ENCODE measurements at regions not wholly inside any gene's neighbourhood (a gene's known extent, or its start where the extent isn't known, plus 50 kb on each side); places are given as distances from the start of the nearest gene placed in this dataset.
"Not testable (repeated sequence)": the region's sequence is repeated elsewhere in the genome, so short reads cannot be mapped to it uniquely, and the experiment has no call there.

- Histone ChIP-seq H3K9ac (no peak overlapping the region), H3K79me2 (ENCODE audit: low read depth) (no peaks in the 10 kb centered on the region), H2AFZ (replicated peaks) (no peak overlapping the region), H3K4me1 (no peaks in the 10 kb centered on the region), H3K27me3 (no peaks in the 10 kb centered on the region), H3K27ac (no peak overlapping the region), H3K4me2 (no peak overlapping the region), H3F3A (ENCODE audit: low read depth) (no peaks in the 10 kb centered on the region), H4K20me1 (ENCODE audit: low read depth) (no peaks in the 10 kb centered on the region), H3K36me3 (no peaks in the 10 kb centered on the region), H3K9me3 (ENCODE audit: low read depth) (no peaks in the 10 kb centered on the region), H3K4me3 (no peak overlapping the region)
- no peak overlapping the region for H3K4me3 Mint-ChIP-seq
- no peaks in the 10 kb centered on the region for H3K4me1 Mint-ChIP-seq
- H3K27ac Mint-ChIP-seq, result no peak overlapping the region
- no peak for DNase-seq (ENCODE audit: low spot score)
- H3K27me3 Mint-ChIP-seq (ENCODE audit: insufficient read depth, low read depth), result peaks cover 2% of the 10 kb centered on the region
- peaks cover 2% of the 10 kb centered on the region for H3K36me3 Mint-ChIP-seq
- H3K9me3 Mint-ChIP-seq, result peaks cover 9% of the 10 kb centered on the region
- TF ChIP-seq, protein P1, sequence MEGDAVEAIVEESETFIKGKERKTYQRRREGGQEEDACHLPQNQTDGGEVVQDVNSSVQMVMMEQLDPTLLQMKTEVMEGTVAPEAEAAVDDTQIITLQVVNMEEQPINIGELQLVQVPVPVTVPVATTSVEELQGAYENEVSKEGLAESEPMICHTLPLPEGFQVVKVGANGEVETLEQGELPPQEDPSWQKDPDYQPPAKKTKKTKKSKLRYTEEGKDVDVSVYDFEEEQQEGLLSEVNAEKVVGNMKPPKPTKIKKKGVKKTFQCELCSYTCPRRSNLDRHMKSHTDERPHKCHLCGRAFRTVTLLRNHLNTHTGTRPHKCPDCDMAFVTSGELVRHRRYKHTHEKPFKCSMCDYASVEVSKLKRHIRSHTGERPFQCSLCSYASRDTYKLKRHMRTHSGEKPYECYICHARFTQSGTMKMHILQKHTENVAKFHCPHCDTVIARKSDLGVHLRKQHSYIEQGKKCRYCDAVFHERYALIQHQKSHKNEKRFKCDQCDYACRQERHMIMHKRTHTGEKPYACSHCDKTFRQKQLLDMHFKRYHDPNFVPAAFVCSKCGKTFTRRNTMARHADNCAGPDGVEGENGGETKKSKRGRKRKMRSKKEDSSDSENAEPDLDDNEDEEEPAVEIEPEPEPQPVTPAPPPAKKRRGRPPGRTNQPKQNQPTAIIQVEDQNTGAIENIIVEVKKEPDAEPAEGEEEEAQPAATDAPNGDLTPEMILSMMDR (IDR thresholded peaks at IDR 0.05), result no peak
- TF ChIP-seq EZH2phosphoT487 (IDR thresholded peaks at IDR 0.05) (no peak), EZH2 (IDR thresholded peaks at IDR 0.05) (no peak)
Measured at GRCh38 chr2:111250448-111251030, 129.8 kb downstream of the BCL2L11 start.

- no peak overlapping the region for H3K27ac Mint-ChIP-seq
- peaks cover 2% of the 10 kb centered on the region for H3K36me3 Mint-ChIP-seq
- H3K4me3 Mint-ChIP-seq, result no peak overlapping the region
Measured at GRCh38 chr2:111251711-111252110, 131.0 kb downstream of the BCL2L11 start.

DNA sequence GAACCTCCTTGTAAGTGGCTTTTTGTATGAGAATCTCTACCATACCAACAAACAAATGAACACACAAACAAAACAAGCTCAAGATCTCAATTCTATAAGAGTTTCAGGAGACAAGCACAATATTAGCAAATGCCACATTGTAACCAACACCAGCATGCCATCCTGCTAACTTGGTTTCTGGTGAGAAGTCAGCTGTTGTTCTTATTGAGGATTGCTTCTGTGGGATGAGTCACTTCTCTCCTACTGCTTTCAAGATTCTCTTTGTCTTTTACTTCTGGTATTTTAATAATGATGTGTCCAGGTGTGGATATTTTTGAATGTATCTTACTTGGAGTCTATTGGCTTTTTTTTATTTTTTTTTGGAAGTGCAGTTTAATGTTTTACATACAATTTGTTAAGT, 131.7 kb downstream of the BCL2L11 start:
- Histone ChIP-seq H3K27ac (no peak overlapping the region), H3K4me3 (no peak overlapping the region), H4K20me1 (ENCODE audit: low read depth) (no peaks in the 10 kb centered on the region), H3K79me2 (ENCODE audit: low read depth) (no peaks in the 10 kb centered on the region), H3K4me2 (no peak overlapping the region), H3K4me1 (no peaks in the 10 kb centered on the region), H3K9ac (no peak overlapping the region), H3K9me3 (ENCODE audit: low read depth) (no peaks in the 10 kb centered on the region), H3K27me3 (no peaks in the 10 kb centered on the region), H2AFZ (replicated peaks) (no peak overlapping the region), H3F3A (ENCODE audit: low read depth) (no peaks in the 10 kb centered on the region), H3K36me3 (no peaks in the 10 kb centered on the region)
- Mint-ChIP-seq H3K27me3 (ENCODE audit: insufficient read depth, low read depth) (peaks cover under 1% of the 10 kb centered on the region), H3K4me1 (no peaks in the 10 kb centered on the region), H3K27ac (no peak overlapping the region), H3K36me3 (peaks cover 2% of the 10 kb centered on the region), H3K4me3 (no peak overlapping the region), H3K9me3 (peaks cover 9% of the 10 kb centered on the region)
- no peak for TF ChIP-seq EZH2phosphoT487 (IDR thresholded peaks at IDR 0.05)
- TF ChIP-seq, protein P1 (IDR thresholded peaks at IDR 0.05), result no peak
- TF ChIP-seq EZH2 (IDR thresholded peaks at IDR 0.05), result no peak
- DNase-seq (ENCODE audit: low spot score), result no peak

More at GRCh38 chr2:111251711-111252110, 131.0 kb downstream of the BCL2L11 start:
- Mint-ChIP-seq H3K4me1 (no peaks in the 10 kb centered on the region), H3K9me3 (peaks cover 9% of the 10 kb centered on the region), H3K27me3 (ENCODE audit: insufficient read depth, low read depth) (peaks cover 2% of the 10 kb centered on the region)
- H3K9me3 ChIP-seq (ENCODE audit: low read depth), result no peaks in the 10 kb centered on the region
- no peak overlapping the region for H3K4me3 ChIP-seq
- H3K4me1 ChIP-seq, result no peaks in the 10 kb centered on the region
- H3K36me3 ChIP-seq, result no peaks in the 10 kb centered on the region
- H3K27me3 ChIP-seq, result no peaks in the 10 kb centered on the region
- DNase-seq (ENCODE audit: low spot score), result no peak
- no peaks in the 10 kb centered on the region for H4K20me1 ChIP-seq (ENCODE audit: low read depth)
- no peak overlapping the region for H2AFZ ChIP-seq (replicated peaks)
- no peak overlapping the region for H3K4me2 ChIP-seq
- no peaks in the 10 kb centered on the region for H3F3A ChIP-seq (ENCODE audit: low read depth)
- TF ChIP-seq, protein P1 (IDR thresholded peaks at IDR 0.05), result no peak
- no peak for TF ChIP-seq EZH2 (IDR thresholded peaks at IDR 0.05)
- no peak overlapping the region for H3K27ac ChIP-seq
- no peak overlapping the region for H3K9ac ChIP-seq
- H3K79me2 ChIP-seq (ENCODE audit: low read depth), result no peaks in the 10 kb centered on the region

GRCh38 chr2:111254916-111255315, 134.2 kb downstream of the BCL2L11 start:
- H4K20me1 ChIP-seq (ENCODE audit: low read depth); H3K27ac Mint-ChIP-seq; H3K4me1 ChIP-seq; H3K79me2 ChIP-seq (ENCODE audit: low read depth); H3K9me3 ChIP-seq (ENCODE audit: low read depth); H3K4me1 Mint-ChIP-seq; H3K4me3 ChIP-seq; H3F3A ChIP-seq (ENCODE audit: low read depth); H3K9me3 Mint-ChIP-seq; H3K36me3 Mint-ChIP-seq; H3K9ac ChIP-seq; H3K27me3 Mint-ChIP-seq (ENCODE audit: insufficient read depth, low read depth); H3K4me2 ChIP-seq; H3K36me3 ChIP-seq; H3K27me3 ChIP-seq; H3K27ac ChIP-seq; H2AFZ ChIP-seq (replicated peaks); DNase-seq (ENCODE audit: low spot score); H3K4me3 Mint-ChIP-seq: not testable (repeated sequence)

- not testable (repeated sequence) for H3K27ac Mint-ChIP-seq; H3F3A ChIP-seq (ENCODE audit: low read depth); H3K36me3 ChIP-seq; H3K4me3 ChIP-seq; H3K27me3 ChIP-seq; H3K4me1 Mint-ChIP-seq; H3K9me3 ChIP-seq (ENCODE audit: low read depth); H3K27ac ChIP-seq; H3K79me2 ChIP-seq (ENCODE audit: low read depth); H3K4me1 ChIP-seq; H2AFZ ChIP-seq (replicated peaks); DNase-seq (ENCODE audit: low spot score); H3K9me3 Mint-ChIP-seq; H3K4me2 ChIP-seq; H3K36me3 Mint-ChIP-seq; H3K27me3 Mint-ChIP-seq (ENCODE audit: insufficient read depth, low read depth); H4K20me1 ChIP-seq (ENCODE audit: low read depth); H3K4me3 Mint-ChIP-seq; H3K9ac ChIP-seq
Measured at GRCh38 chr2:111256628-111257027, 135.9 kb downstream of the BCL2L11 start.

- H3K36me3 Mint-ChIP-seq; H3K4me3 Mint-ChIP-seq; H4K20me1 ChIP-seq (ENCODE audit: low read depth); H3K9me3 ChIP-seq (ENCODE audit: low read depth); H3K36me3 ChIP-seq; H3K9ac ChIP-seq; H3K27me3 ChIP-seq; H3K79me2 ChIP-seq (ENCODE audit: low read depth); H3K27ac Mint-ChIP-seq; H3K9me3 Mint-ChIP-seq; H3F3A ChIP-seq (ENCODE audit: low read depth); H3K27me3 Mint-ChIP-seq (ENCODE audit: insufficient read depth, low read depth); H3K4me3 ChIP-seq; H3K27ac ChIP-seq; H2AFZ ChIP-seq (replicated peaks); DNase-seq (ENCODE audit: low spot score); H3K4me2 ChIP-seq; H3K4me1 ChIP-seq; H3K4me1 Mint-ChIP-seq: not testable (repeated sequence)
Measured at GRCh38 chr2:111257607-111258006, 136.9 kb downstream of the BCL2L11 start.

Data from neural progenitor cell (in vitro differentiated cells).